ENCODE measurements at regions not wholly inside any gene's neighbourhood (a gene's known extent, or its start where the extent isn't known, plus 50 kb on each side); places are given as distances from the start of the nearest gene placed in this dataset.

DNA sequence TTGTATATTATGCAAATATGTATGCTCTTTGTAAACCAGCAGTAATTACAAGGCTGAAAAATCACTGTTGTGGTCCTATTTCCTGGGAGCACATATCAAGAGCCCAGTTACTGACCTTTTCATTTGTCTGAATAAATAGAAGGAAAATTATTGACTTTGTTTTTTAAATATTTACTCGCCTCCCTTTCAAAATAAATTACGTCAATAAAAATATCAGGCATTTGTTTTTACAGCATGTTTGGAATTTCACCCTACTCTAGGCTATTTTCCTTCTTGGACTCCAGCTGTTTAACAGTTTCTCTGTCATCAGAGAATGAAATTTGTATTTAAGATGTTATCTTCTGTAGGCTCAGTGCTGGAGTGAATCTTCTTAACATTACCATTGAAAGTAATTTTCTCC is 59.9 kb upstream of the LRATD1 start:
- DNase-seq (ENCODE audit: low read depth in 2 of 2) = no peak

- no peak for DNase-seq (ENCODE audit: low read depth in 2 of 2)
Measured at GRCh38 chr2:14577843-14578242, 54.7 kb upstream of the LRATD1 start.

All from activated CD8-positive, alpha-beta memory T cell treated with anti-CD3 and anti-CD28 coated beads for 4 hours (primary cell).